ENCODE measurements at regions not wholly inside any gene's neighbourhood (a gene's known extent, or its start where the extent isn't known, plus 50 kb on each side); places are given as distances from the start of the nearest gene placed in this dataset.
"Not testable (repeated sequence)": the region's sequence is repeated elsewhere in the genome, so short reads cannot be mapped to it uniquely, and the experiment has no call there.

DNA sequence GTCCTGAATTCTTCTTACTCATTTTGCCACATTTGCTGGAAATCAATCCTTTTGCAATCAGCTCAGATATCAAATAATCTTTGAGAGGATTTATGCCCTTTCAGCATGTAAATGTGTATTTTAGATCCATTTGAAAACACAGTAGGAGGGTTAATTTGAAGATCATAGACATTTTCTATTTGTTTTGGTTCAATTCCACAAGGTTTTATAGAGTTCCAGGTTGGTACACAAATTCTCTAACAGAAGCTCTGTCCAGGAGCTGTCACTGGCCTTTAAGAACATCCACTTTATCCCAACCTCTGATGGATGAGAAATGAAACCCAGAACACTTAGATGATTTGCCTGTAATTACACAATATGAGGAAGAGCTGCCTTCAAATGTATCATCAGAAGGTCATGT is 157.3 kb upstream of the CHAC2 start:
- Histone ChIP-seq H3K4me1 (no peaks in the 10 kb centered on the region), H3K36me3 (no peaks in the 10 kb centered on the region), H3K4me3 (no peak overlapping the region), H3K27me3 (no peaks in the 10 kb centered on the region), H3K27ac (no peak overlapping the region), H3K9me3 (no peaks in the 10 kb centered on the region)
- TF ChIP-seq POLR2A (IDR thresholded peaks at IDR 0.05) = no peak
- TF ChIP-seq, protein P1, sequence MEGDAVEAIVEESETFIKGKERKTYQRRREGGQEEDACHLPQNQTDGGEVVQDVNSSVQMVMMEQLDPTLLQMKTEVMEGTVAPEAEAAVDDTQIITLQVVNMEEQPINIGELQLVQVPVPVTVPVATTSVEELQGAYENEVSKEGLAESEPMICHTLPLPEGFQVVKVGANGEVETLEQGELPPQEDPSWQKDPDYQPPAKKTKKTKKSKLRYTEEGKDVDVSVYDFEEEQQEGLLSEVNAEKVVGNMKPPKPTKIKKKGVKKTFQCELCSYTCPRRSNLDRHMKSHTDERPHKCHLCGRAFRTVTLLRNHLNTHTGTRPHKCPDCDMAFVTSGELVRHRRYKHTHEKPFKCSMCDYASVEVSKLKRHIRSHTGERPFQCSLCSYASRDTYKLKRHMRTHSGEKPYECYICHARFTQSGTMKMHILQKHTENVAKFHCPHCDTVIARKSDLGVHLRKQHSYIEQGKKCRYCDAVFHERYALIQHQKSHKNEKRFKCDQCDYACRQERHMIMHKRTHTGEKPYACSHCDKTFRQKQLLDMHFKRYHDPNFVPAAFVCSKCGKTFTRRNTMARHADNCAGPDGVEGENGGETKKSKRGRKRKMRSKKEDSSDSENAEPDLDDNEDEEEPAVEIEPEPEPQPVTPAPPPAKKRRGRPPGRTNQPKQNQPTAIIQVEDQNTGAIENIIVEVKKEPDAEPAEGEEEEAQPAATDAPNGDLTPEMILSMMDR (IDR thresholded peaks at IDR 0.05 in 4 of 5, conservative IDR thresholded peaks at IDR 0.05 in 1 of 5) = no peak
- in situ Hi-C loops (cut with MboI; ENCODE audit: low sequenced_read_pairs in 4 of 4) = no loop called here
- ATAC-seq (no peak), DNase-seq (no peak)
- intact Hi-C loops (cut with DNase I; ENCODE audit: low total_unique reads) = no loop called here

DNA sequence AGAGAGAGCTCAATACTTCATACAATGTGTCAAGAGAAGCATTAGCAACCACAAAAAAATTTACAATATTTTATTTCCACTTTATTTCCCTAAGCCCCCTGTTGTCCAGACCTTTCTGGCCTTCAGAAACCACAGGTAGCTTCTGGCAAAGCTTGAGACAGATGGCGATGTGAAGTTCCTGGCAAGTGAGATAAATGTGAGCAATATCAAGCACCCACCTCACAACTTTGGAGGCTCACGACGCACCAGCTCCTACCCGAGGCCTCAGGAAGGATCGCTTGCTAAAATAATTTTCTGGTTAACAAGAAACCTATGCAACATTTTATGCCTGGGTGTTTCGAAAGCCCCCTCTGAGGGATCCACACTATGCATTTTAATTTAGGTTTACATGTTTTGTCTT is 158.1 kb upstream of the CHAC2 start:
- intact Hi-C loops (cut with DNase I; ENCODE audit: low total_unique reads) = no loop called here
- DNase-seq = no peak
- Histone ChIP-seq H3K36me3 (no peaks in the 10 kb centered on the region), H3K4me1 (no peaks in the 10 kb centered on the region), H3K4me3 (no peak overlapping the region), H3K27ac (no peak overlapping the region), H3K9me3 (no peaks in the 10 kb centered on the region), H3K27me3 (no peaks in the 10 kb centered on the region)
- in situ Hi-C loops (cut with MboI; ENCODE audit: low sequenced_read_pairs in 4 of 4) = no loop called here
- TF ChIP-seq POLR2A (IDR thresholded peaks at IDR 0.05) = no peak
- TF ChIP-seq, protein P1 (IDR thresholded peaks at IDR 0.05 in 4 of 5, conservative IDR thresholded peaks at IDR 0.05 in 1 of 5) = no peak
- ATAC-seq = no peak

DNA sequence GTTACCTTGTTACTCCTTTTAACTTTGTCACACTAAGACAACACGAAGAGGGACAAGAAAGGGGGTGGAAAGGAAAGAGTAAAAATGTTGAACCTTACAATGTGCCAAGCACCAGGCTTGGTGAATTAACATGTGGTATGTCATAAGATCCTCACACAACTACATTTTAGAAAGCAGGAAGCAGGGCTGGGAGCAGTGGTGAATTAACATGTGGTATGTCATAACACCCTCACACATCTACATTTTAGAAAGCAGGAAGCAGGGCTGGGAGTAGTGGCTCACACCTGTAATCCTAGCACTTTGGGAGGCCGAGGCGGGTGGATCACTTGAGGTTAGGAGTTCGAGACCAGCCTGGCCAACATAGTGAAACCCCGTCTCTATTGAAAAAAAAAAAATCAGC is 159.3 kb upstream of the CHAC2 start:
- Histone ChIP-seq H3K4me3 (no peak overlapping the region), H3K27me3 (no peaks in the 10 kb centered on the region), H3K27ac (no peak overlapping the region), H3K4me1 (no peaks in the 10 kb centered on the region), H3K9me3 (no peaks in the 10 kb centered on the region), H3K36me3 (no peaks in the 10 kb centered on the region)
- intact Hi-C loops (cut with DNase I; ENCODE audit: low total_unique reads) = no loop called here
- ATAC-seq = no peak
- in situ Hi-C loops (cut with MboI; ENCODE audit: low sequenced_read_pairs in 4 of 4) = no loop called here
- no peak for DNase-seq
- TF ChIP-seq, protein P1 (IDR thresholded peaks at IDR 0.05 in 4 of 5, conservative IDR thresholded peaks at IDR 0.05 in 1 of 5) = no peak
- TF ChIP-seq POLR2A (IDR thresholded peaks at IDR 0.05) = no peak

DNA sequence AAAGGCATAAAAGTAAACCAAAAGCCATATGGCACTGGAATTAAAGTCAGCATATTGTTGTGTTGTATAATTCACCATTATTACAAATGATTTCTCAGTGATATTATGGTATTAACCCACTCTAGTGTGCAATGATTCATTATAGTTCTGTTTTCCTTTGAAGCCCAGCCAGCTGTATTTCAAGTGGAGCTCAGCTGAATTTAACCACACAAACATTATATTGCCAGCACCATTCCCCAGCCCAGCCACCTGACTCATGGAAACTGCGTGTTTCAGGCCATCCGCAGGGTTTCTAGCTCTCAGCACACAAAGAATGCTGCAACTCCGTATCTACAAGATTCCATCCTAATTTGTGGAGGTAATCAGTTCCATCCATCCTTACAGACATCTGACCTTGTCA is 166.8 kb upstream of the CHAC2 start:
- H3K4me1 ChIP-seq = no peaks in the 10 kb centered on the region
- DNase-seq (no peak), ATAC-seq (no peak)
- in situ Hi-C loops (cut with MboI; ENCODE audit: low sequenced_read_pairs in 4 of 4) (no loop called here), intact Hi-C loops (cut with DNase I; ENCODE audit: low total_unique reads) (no loop called here)
- no peaks in the 10 kb centered on the region for H3K9me3 ChIP-seq
- H3K27me3 ChIP-seq = no peaks in the 10 kb centered on the region
- TF ChIP-seq POLR2A (IDR thresholded peaks at IDR 0.05) = no peak
- TF ChIP-seq, protein P1 (IDR thresholded peaks at IDR 0.05 in 4 of 5, conservative IDR thresholded peaks at IDR 0.05 in 1 of 5) = no peak
- no peaks in the 10 kb centered on the region for H3K36me3 ChIP-seq
- H3K4me3 ChIP-seq = no peak overlapping the region
- no peak overlapping the region for H3K27ac ChIP-seq

DNA sequence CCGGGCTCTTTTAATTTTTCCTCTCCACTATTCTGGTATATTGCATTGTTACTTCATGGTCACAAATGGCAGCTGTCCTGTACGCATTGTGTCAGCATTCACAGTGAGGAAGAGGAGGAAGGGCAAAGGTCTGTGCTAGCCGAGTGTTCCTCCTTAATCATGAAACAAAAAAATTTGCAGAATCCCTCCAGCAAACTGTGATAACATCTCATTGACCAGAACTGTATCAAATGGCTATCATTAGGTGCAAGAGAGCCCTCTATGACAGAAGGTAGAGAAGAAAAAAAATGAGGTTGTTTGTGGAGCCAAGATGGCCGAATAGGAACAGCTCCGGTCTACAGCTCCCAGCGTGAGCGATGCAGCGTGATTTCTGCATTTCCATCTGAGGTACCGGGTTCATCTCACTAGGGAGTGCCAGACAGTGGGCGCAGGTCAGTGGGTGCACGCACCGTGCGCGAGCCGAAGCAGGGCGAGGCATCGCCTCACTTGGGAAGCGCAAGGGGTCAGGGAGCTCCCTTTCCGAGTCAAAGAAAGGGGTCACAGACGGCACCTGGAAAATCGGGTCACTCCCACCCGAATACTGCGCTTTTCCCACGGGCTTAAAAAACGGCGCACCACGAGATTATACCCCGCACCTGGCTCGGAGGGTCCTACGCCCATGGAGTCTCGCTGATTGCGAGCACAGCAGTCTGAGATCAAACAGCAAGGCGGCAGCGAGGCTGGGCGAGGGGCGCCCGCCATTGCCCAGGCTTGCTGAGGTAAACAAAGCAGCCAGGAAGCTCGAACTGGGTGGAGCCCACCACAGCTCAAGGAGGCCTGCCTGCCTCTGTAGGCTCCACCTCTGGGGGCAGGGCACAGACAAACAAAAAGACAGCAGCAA is 180.6 kb upstream of the CHAC2 start:
- intact Hi-C loops (cut with DNase I; ENCODE audit: low total_unique reads); H3K4me3 ChIP-seq; H3K36me3 ChIP-seq; H3K27me3 ChIP-seq; DNase-seq; H3K9me3 ChIP-seq; H3K4me1 ChIP-seq; in situ Hi-C loops (cut with MboI; ENCODE audit: low sequenced_read_pairs in 4 of 4); H3K27ac ChIP-seq; ATAC-seq: not testable (repeated sequence)

Data from gastrocnemius medialis (tissue), 4 donors.